ENCODE measurements at regions not wholly inside any gene's neighbourhood (a gene's known extent, or its start where the extent isn't known, plus 50 kb on each side); places are given as distances from the start of the nearest gene placed in this dataset.

- DNase-seq: no peak
Measured at GRCh38 chr10:4519658-4520402, 306.2 kb upstream of the AKR1E2 start.

DNA sequence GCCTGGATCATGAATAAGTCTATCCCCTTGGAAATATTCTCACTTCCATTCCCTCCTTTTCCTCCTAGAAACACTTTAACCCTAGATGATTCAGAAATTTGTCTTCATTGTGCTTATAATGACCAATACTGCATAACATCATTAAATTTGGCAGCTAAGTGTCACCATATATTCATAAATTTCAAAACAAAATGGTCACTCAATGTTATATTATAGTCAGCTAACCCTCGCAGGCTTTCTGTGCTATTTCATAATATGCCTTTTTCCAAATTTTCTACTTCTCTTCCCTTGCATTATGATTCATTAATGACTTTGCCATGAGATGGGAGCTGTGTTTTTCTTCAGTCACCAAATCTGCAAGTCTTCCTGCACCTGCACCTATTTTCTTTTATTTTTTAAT is 308.3 kb upstream of the AKR1E2 start:
- DNase-seq: no peak

DNA sequence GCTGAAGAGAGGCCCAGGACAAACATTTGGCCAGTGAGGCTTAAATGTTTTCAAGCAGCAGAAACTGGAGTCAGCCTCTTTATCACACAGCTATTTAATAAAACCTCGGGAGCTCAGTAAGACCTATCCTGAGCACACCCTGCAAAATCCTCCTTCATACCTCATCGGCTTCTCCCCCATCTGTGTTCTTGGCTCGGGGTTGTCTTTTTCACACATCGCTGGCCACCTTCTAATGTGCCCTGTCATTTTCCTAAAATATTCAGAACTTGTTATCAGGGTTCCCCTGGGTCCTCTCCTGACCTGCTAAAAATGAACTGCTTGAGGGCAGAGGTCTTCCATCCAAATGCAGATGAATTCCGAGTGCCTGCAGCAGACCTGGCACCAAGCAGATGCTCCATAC is 310.3 kb upstream of the AKR1E2 start:
- no peak for DNase-seq

DNA sequence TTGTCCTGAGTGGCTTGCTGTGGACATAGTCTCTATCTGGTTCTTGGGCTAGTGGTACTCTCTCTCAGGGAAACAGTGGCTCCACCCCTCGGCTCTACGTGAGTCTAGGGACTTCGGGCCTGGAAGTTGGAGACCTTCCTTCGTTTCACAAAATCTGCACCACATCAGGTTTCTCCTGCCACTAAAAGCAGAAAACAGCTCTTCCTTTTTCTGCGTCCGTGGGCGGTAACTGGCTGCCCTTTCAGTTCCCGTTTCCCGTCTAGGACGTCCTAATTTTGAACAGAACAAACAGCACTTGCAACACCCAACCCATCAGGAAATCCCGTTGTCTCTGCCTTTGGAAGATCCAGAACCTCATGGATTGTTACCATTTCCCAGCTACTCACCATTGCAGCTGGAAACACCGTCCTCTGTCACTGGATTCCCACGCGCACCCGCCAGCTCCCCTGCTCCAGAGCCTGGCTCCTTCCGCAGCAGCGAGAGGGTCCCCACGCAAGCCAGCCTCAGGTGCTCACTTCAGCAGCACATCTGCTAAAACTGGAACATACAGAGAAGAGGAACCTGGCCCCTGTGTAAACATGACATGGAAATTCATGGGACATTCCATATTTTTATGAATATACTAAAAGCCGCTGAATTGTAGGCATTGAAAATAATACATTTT is 311.4 kb upstream of the AKR1E2 start:
- no peak for DNase-seq

DNA sequence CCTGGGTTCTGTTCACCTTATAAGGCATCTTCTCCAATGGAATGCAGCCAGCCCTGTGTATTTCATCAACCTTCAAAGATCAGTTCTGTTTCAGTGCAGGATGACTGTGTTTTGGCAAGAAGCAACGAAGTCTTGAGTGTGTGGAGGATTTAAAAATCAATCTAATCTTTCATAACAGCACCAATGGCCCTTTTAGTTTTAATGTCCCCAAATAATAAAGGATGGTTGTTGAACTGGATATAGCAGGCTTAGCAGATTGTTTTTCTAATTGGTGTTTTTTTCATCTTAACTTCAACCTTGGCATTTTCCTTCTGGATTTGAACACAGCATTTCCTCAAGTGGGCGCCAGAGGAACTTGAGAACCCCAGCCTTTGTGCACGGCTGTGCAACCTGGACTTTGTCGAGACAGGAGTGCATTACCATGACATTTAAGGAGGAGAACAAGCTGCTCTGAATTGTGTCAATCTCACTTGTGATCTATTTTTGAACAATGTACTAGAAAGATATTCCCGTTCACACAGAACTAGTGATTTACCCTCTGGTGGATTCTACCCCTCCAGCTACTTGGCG is 313.3 kb upstream of the AKR1E2 start:
- no peak for DNase-seq

DNA sequence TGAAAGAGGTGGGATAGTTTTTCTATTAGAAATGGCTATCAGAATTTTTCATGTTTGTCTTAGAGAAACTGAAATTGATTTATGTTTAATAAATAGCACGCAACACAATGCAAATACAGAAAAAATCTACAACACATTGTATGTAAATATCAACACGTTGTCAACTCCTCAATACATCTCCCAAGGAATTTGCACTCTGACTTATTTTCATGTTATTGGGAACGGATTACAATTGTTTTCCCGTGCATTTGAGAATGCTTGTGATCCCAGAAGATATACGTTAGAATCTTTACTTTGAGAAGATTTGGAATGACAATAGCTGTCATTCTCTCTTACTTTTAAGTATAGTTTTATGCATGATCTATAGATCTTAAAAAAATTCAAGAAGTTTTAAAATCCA is 313.8 kb upstream of the AKR1E2 start:
- DNase-seq: no peak

DNA sequence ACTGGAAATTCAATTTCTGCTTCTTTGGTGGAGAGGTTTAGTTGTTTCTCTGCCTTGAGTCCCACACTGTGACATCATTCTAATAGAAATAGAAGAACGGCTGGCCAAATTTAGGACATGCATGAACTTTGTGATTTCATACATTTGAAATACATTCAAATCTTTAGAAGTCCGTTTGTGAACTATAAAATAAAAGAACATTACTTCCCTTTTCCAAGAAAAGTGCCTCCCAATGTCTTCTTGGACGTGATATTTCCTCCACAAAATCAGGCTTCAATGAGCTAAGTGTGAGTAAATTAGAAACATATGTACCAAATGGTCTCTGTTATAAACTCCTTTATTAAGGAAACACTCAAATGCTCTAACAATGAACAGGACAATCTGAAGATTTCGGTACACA is 314.5 kb upstream of the AKR1E2 start:
- no peak for DNase-seq

- DNase-seq: no peak
Measured at GRCh38 chr10:4509405-4509804, 316.6 kb upstream of the AKR1E2 start.

- no peak for DNase-seq
Measured at GRCh38 chr10:4506095-4506494, 319.9 kb upstream of the AKR1E2 start.

- no peak for DNase-seq
Measured at GRCh38 chr10:4504550-4504949, 321.5 kb upstream of the AKR1E2 start.

- no peak for DNase-seq
Measured at GRCh38 chr10:4503076-4503475, 322.9 kb upstream of the AKR1E2 start.

DNA sequence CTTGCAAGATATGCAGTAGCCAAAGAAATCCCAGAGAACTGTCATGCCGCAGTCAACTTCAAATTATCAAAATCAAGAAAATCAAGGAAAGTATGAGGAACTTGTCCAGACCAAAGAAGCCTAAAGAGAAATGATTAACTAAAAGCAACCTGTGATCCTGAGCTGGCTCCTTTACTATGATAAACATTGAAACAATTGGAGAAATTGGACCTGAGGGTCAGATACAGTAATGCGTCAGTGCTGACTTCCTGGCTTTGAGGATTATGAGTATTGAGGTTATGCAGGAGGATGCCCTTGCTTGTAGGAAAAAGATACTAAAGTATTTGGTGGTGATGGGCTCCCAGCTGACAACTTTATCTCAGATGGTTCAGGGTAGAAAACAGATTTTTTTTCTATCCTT is 324.7 kb upstream of the AKR1E2 start:
- DNase-seq: no peak

- DNase-seq: no peak
Measured at GRCh38 chr10:4498711-4499251, 327.2 kb upstream of the AKR1E2 start.

DNA sequence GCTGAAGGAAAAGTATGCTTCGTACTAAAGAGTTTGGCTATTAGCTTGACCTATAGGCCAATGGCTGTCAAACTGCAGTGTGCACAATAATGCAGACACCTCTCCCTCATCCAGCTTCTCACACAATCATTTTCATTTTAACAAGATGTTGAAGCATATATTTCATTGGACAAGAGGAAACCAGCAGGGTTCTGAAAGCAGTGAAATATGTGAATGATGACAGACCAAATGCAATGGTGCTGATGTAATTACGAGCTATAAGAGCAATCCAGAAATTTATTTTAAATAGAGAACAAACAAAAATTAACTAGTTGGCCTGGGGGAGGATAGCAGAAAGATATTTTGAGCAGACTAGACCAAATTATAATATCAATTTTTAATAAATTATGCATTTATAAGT is 331.5 kb upstream of the AKR1E2 start:
- no peak for DNase-seq

GRCh38 chr10:4492202-4492601 is 333.8 kb upstream of the AKR1E2 start:
- DNase-seq: no peak

- DNase-seq: no peak
Measured at GRCh38 chr10:4488904-4489303, 337.1 kb upstream of the AKR1E2 start.

- no peak for DNase-seq
Measured at GRCh38 chr10:4485636-4486035, 340.4 kb upstream of the AKR1E2 start.

GRCh38 chr10:4483811-4484210 is 342.2 kb upstream of the AKR1E2 start:
- DNase-seq: no peak

DNA sequence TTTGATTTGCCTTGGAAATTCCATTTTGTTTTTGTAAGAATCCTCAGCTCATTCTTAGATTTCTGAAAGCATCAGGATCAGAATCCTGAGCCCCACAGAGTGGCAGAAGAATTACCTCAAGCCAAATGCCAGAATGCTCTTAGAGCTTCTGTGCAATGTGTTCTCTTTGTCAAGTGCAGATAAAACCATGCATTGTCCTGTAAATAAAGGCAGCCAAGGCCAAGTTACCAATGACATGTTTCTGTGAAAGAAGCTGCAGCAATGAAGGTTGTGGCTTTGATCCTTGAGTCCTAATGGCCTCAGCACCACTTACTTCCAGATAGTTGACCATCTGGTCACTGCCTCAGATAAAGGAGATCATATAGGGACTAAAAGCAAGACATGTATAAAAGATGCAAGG is 343.3 kb upstream of the AKR1E2 start:
- no peak for DNase-seq

DNA sequence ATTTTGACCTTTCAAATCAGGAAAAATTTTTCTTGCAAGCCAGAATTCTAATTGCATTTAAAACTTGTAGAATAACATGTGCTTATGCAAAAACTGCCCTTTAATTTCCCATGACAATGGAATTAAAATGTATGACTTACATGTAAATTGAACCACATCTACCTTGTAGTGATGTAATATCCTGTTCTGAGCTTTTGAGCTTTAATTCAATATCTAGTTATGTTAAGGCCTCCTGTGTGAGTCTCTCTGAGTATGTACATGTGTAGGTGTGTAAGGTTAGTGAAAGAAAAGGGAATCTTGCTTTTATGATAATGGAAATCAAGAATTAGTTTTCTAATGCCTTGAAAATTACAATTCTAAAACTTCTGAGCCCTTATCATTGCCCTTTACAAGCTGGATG is 344.8 kb upstream of the AKR1E2 start:
- DNase-seq: no peak

DNA sequence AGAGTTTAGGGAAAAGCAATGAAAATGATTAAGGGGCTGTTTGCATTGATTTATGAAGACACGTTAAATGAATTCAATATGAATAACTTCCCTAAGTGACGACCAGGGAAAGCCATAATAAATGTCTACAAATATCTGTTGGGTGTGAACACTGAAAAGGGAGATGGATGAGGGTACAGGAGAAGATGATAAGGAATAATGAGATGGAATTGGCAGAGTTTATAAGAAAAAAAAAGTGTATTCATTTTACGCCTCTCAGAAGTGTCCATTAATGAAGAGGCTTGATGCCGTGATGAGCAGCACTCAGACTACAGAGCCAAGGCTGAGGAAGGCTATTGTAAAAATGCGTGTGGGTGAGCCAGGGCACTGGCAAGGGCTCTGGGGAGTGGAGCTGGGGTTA is 346.7 kb upstream of the AKR1E2 start:
- no peak for DNase-seq

DNA sequence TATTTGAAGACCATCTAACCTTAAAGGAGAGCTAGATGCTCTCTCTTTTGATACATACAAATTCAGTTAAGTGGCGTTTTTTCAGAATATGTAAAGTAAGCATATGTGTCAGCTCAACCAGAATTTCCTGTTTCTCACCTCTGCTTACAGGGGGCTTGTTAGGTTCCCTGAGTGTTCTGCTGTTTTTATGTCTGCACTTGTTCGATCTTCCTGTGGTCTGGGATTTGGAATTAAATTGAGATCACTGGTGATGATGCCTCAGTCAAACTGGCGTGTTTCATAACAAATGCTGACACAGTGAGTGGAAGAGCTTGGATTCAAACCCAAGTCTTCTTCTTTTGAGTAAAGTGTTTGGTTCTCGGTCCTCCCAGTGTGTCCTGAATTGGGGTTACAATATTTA is 348.3 kb upstream of the AKR1E2 start:
- no peak for DNase-seq

GRCh38 chr10:4475827-4476490 is 350.0 kb upstream of the AKR1E2 start:
- DNase-seq: no peak

GRCh38 chr10:4474829-4475228 is 351.2 kb upstream of the AKR1E2 start:
- DNase-seq: no peak
